H9 (cell line): ENCODE measurements at regions not wholly inside any gene's neighbourhood (a gene's known extent, or its start where the extent isn't known, plus 50 kb on each side); places are given as distances from the start of the nearest gene placed in this dataset.

Source experiments
- DNase-seq: peaks from one replicate; pipeline ENCODE4 v3.0.0-alpha.2; 2017
- H2AFZ ChIP-seq: one replicate; pipeline ENCODE4 v1.6.1; 2013; ENCODE audit warnings: mild to moderate bottlenecking, low read length, control low read depth, moderate library complexity
- H2AK5ac ChIP-seq: 2 replicates; pipeline ENCODE4 v1.6.1; 2013; ENCODE audit warnings: low read length, control low read depth, mixed read lengths; ENCODE audit not compliant: insufficient read length
- H2BK120ac ChIP-seq: one replicate; pipeline ENCODE4 v1.6.1; 2013; ENCODE audit warnings: low read depth, mild to moderate bottlenecking, low read length, control low read depth, inconsistent platforms; ENCODE audit not compliant: poor library complexity, severe bottlenecking
- H2BK12ac ChIP-seq: 2 replicates; pipeline ENCODE4 v1.6.1; 2013; ENCODE audit warnings: low read length, control low read depth, mixed read lengths, low read depth; ENCODE audit not compliant: insufficient read length
- H2BK15ac ChIP-seq: 2 replicates; pipeline ENCODE4 v1.6.1; 2013; ENCODE audit warnings: low read depth, low read length, control low read depth
- H2BK20ac ChIP-seq: one replicate; pipeline ENCODE4 v1.6.1; 2013; ENCODE audit warnings: low read depth, mild to moderate bottlenecking, low read length, control low read depth, inconsistent platforms; ENCODE audit not compliant: poor library complexity, severe bottlenecking
- H2BK5ac ChIP-seq: 2 replicates; pipeline ENCODE4 v1.6.1; 2013; ENCODE audit warnings: low read length, control low read depth, mixed read lengths; ENCODE audit not compliant: insufficient read length
- H3K14ac ChIP-seq: 2 replicates; pipeline ENCODE4 v1.6.1; 2013; ENCODE audit warnings: low read length, control low read depth; ENCODE audit not compliant: insufficient read depth
- H3K18ac ChIP-seq: 2 replicates; pipeline ENCODE4 v1.6.1; 2013; ENCODE audit warnings: low read depth, mild to moderate bottlenecking, mixed read lengths, low read length, control low read depth; ENCODE audit not compliant: insufficient read length
- H3K23ac ChIP-seq: 2 replicates; pipeline ENCODE4 v1.6.1; 2013; ENCODE audit warnings: low read length, control low read depth, mixed read lengths, low read depth; ENCODE audit not compliant: insufficient read length
- H3K23me2 ChIP-seq: 2 replicates; pipeline ENCODE4 v1.6.1; 2013; ENCODE audit warnings: low read depth, mild to moderate bottlenecking, mixed read lengths, low read length, control low read depth; ENCODE audit not compliant: insufficient read length, poor library complexity, severe bottlenecking
- H3K27ac ChIP-seq: 2 replicates; pipeline ENCODE4 v1.5.1; 2013; ENCODE audit warnings: low read length, control low read depth, mixed read lengths, low read depth; ENCODE audit not compliant: insufficient read length
- H3K27me3 ChIP-seq: 2 replicates; pipeline ENCODE4 v1.6.1; 2013; ENCODE audit warnings: low read length, control low read depth, inconsistent platforms; ENCODE audit not compliant: insufficient read depth
- H3K4ac ChIP-seq: 2 replicates; pipeline ENCODE4 v1.6.1; 2013; ENCODE audit warnings: low read depth, mild to moderate bottlenecking, control low read depth, inconsistent platforms, low read length, moderate library complexity
- H3K4me1 ChIP-seq: 2 replicates; pipeline ENCODE4 v1.6.1; 2013; ENCODE audit warnings: low read length, control low read depth, inconsistent platforms; ENCODE audit not compliant: insufficient read depth
- H3K4me2 ChIP-seq: 2 replicates; pipeline ENCODE4 v1.6.1; 2013; ENCODE audit warnings: low read length, control low read depth, mixed read lengths; ENCODE audit not compliant: insufficient read length, insufficient read depth
- H3K56ac ChIP-seq: 2 replicates; pipeline ENCODE4 v1.6.1; 2013; ENCODE audit warnings: low read depth, mild to moderate bottlenecking, mixed read lengths, low read length, control low read depth; ENCODE audit not compliant: insufficient read length
- H3K79me1 ChIP-seq: 2 replicates; pipeline ENCODE4 v1.6.1; 2013; ENCODE audit warnings: low read depth, mild to moderate bottlenecking, moderate library complexity, low read length, control low read depth, inconsistent platforms; ENCODE audit not compliant: insufficient read depth, poor library complexity, severe bottlenecking
- H3K79me2 ChIP-seq: 2 replicates; pipeline ENCODE4 v1.6.1; 2013; ENCODE audit warnings: low read length, control low read depth, inconsistent platforms; ENCODE audit not compliant: insufficient read depth
- H3K9ac ChIP-seq: 2 replicates; pipeline ENCODE4 v1.6.1; 2013; ENCODE audit warnings: low read length, control low read depth, mixed read lengths; ENCODE audit not compliant: insufficient read length; ENCODE audit errors: extremely low read depth
- H3K9me3 ChIP-seq: one replicate; pipeline ENCODE4 v1.6.1; 2013; ENCODE audit warnings: low read depth, low read length, inconsistent platforms; ENCODE audit not compliant: control insufficient read depth
- H3T11ph ChIP-seq: one replicate; pipeline ENCODE4 v1.6.1; 2013; ENCODE audit warnings: mild to moderate bottlenecking, low read length, control low read depth, inconsistent platforms
- H4K20me1 ChIP-seq: one replicate; pipeline ENCODE4 v1.6.1; 2013; ENCODE audit not compliant: control insufficient read depth, insufficient read length, insufficient read depth
- H4K5ac ChIP-seq: 2 replicates; pipeline ENCODE4 v1.6.1; 2013; ENCODE audit warnings: low read depth, mild to moderate bottlenecking, mixed read lengths, low read length, control low read depth; ENCODE audit not compliant: insufficient read length
- H4K8ac ChIP-seq: replicated peaks from 2 replicates; pipeline ENCODE4 v1.6.1; 2013; ENCODE audit warnings: low read length, control low read depth, mixed read lengths, low read depth; ENCODE audit not compliant: insufficient read length
- H4K91ac ChIP-seq: 2 replicates; pipeline ENCODE4 v1.6.1; 2013; ENCODE audit warnings: low read depth, mild to moderate bottlenecking, moderate library complexity, mixed read lengths, low read length, control low read depth; ENCODE audit not compliant: insufficient read length
- H3K27ac Mint-ChIP-seq, 3 experiments: 2 replicates in 2 of 3; 3 replicates in 1 of 3; pipeline ENCODE4 v1.8.0; 2020 to 2021; ENCODE audit warnings: mixed read lengths in 3 of 3, mild to moderate bottlenecking in 1 of 3, moderate library complexity in 1 of 3
- H3K27me3 Mint-ChIP-seq: 2 replicates; pipeline ENCODE4 v1.8.0; 2021; ENCODE audit warnings: low read depth, mild to moderate bottlenecking, moderate library complexity, mixed read lengths
- H3K36me3 Mint-ChIP-seq, 3 experiments: 2 replicates in 2 of 3; 3 replicates in 1 of 3; pipeline ENCODE4 v1.8.0; 2020 to 2021; ENCODE audit warnings: low read depth in 3 of 3, mixed read lengths in 3 of 3; ENCODE audit not compliant: insufficient read depth in 1 of 3
- H3K4me1 Mint-ChIP-seq, 2 experiments: 2 replicates each; pipeline ENCODE4 v1.8.0; 2020; ENCODE audit warnings: mixed read lengths in 2 of 2
- H3K4me3 Mint-ChIP-seq, 2 experiments: 2 replicates in 1 of 2; 3 replicates in 1 of 2; pipeline ENCODE4 v1.8.0; 2020 to 2021; ENCODE audit warnings: mild to moderate bottlenecking in 2 of 2, mixed read lengths in 2 of 2, moderate library complexity in 1 of 2
- H3K9me3 Mint-ChIP-seq, 2 experiments: 2 replicates in 1 of 2; 3 replicates in 1 of 2; pipeline ENCODE4 v1.8.0; 2020; ENCODE audit warnings: mild to moderate bottlenecking in 2 of 2, mixed read lengths in 2 of 2, moderate library complexity in 1 of 2
- WGBS: extraction: QIAGEN DNeasy Blood & Tissue Kit; methylation state at CpG from one replicate; pipeline ENCODE4 v1.1.7; 2013; ENCODE audit warnings: missing lambda C conversion rate, low lambda C conversion rate, mixed read lengths; ENCODE audit not compliant: insufficient read length; ENCODE audit errors: extremely low coverage; 5-methylcytosine and 5-hydroxymethylcytosine counted together
- TF ChIP-seq, protein P1 (sequence below): fragments of 200-600 bp; sonication (generic); conservative IDR thresholded peaks from 3 replicates; pipeline ENCODE4 v1.8.0; 2021; ENCODE audit warnings: antibody characterized with exemption, mild to moderate bottlenecking

DNA sequence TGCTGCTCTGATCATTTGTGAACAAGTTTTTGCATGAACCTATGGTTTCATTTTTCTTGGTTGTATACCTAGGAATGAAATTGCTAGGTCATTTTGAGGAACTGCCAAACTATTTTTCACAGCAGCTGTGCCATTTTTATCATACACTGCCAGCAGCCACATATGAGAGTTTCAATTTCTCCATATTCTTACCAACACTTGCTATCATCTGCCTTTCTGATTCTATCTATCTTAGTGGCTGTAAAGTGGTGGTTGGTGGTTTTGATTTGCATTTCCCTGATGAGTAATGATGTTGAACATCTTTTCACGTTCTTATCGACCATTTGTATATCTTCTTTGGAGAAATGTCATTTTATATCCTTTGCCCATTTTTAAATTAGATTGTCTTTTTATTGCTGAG, 146.1 kb downstream of the C12orf75 start:
- H2AFZ ChIP-seq = no peak overlapping the region
- no peak overlapping the region for H3T11ph ChIP-seq
- no peak overlapping the region for H3K27ac ChIP-seq
- no peak for DNase-seq
- H3K23me2 ChIP-seq = no peaks in the 10 kb centered on the region
- H4K5ac ChIP-seq = no peak overlapping the region
- H3K27me3 ChIP-seq = no peaks in the 10 kb centered on the region; the same call in 1 of the 2 replicates
- H4K91ac ChIP-seq = no peak overlapping the region
- no peak overlapping the region for H2AK5ac ChIP-seq
- no peak overlapping the region for H2BK5ac ChIP-seq
- H3K4me1 Mint-ChIP-seq = peaks cover 33 to 36% of the 10 kb centered on the region in 2 experiments
- no peak overlapping the region for H4K8ac ChIP-seq
- H2BK20ac ChIP-seq = no peak overlapping the region
- WGBS = no CpG with 5 or more reads among the region's 2 CpGs
- H3K9me3 ChIP-seq = no peaks in the 10 kb centered on the region
- no peak overlapping the region for H3K4ac ChIP-seq
- H3K27ac Mint-ChIP-seq = no peak overlapping the region
- 0 out of 2 replicates have a peak, but pooled peaks cover 1% of the 10 kb centered on the region for H3K4me1 ChIP-seq
- H3K4me3 Mint-ChIP-seq = no peak overlapping the region
- H4K20me1 ChIP-seq = no peaks in the 10 kb centered on the region
- no peak overlapping the region for H3K4me2 ChIP-seq
- no peaks in the 10 kb centered on the region; a peak in 1 of 5 replicates for H3K9me3 Mint-ChIP-seq
- H3K9ac ChIP-seq = no peak overlapping the region
- H3K79me2 ChIP-seq = no peaks in the 10 kb centered on the region
- H3K27me3 Mint-ChIP-seq = peaks cover 4% of the 10 kb centered on the region; the same call in 1 of the 2 replicates
- no peak overlapping the region for H2BK120ac ChIP-seq
- no peak overlapping the region for H3K56ac ChIP-seq
- no peaks in the 10 kb centered on the region for H3K79me1 ChIP-seq
- H2BK15ac ChIP-seq = no peak overlapping the region
- TF ChIP-seq, protein P1, sequence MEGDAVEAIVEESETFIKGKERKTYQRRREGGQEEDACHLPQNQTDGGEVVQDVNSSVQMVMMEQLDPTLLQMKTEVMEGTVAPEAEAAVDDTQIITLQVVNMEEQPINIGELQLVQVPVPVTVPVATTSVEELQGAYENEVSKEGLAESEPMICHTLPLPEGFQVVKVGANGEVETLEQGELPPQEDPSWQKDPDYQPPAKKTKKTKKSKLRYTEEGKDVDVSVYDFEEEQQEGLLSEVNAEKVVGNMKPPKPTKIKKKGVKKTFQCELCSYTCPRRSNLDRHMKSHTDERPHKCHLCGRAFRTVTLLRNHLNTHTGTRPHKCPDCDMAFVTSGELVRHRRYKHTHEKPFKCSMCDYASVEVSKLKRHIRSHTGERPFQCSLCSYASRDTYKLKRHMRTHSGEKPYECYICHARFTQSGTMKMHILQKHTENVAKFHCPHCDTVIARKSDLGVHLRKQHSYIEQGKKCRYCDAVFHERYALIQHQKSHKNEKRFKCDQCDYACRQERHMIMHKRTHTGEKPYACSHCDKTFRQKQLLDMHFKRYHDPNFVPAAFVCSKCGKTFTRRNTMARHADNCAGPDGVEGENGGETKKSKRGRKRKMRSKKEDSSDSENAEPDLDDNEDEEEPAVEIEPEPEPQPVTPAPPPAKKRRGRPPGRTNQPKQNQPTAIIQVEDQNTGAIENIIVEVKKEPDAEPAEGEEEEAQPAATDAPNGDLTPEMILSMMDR = no peak
- no peak overlapping the region for H3K14ac ChIP-seq
- H2BK12ac ChIP-seq = no peak overlapping the region
- H3K23ac ChIP-seq = no peak overlapping the region
- no peaks in the 10 kb centered on the region for H3K36me3 Mint-ChIP-seq
- no peak overlapping the region for H3K18ac ChIP-seq
